ENCODE measurements at regions not wholly inside any gene's neighbourhood (a gene's known extent, or its start where the extent isn't known, plus 50 kb on each side); places are given as distances from the start of the nearest gene placed in this dataset.
"Not testable (repeated sequence)": the region's sequence is repeated elsewhere in the genome, so short reads cannot be mapped to it uniquely, and the experiment has no call there.

- no peak for DNase-seq
These were observed 63.1 kb upstream of the NDN start for GRCh38 chr15:23750179-23750578.

GRCh38 chr15:23750776-23751175 lies 63.7 kb upstream of the NDN start:
- no peak for DNase-seq

- no peak for DNase-seq
These were observed 66.1 kb upstream of the NDN start for GRCh38 chr15:23753248-23753647.

GRCh38 chr15:23758891-23759290 lies 71.8 kb upstream of the NDN start:
- DNase-seq: no peak

GRCh38 chr15:23760024-23760423 lies 72.9 kb upstream of the NDN start:
- DNase-seq: no peak

- no peak for DNase-seq
These were observed 74.3 kb upstream of the NDN start for GRCh38 chr15:23761386-23761785.

- DNase-seq: no peak
These were observed 74.9 kb upstream of the NDN start for GRCh38 chr15:23762026-23762425.

- no peak for DNase-seq
These were observed 75.9 kb upstream of the NDN start for GRCh38 chr15:23763021-23763420.

GRCh38 chr15:23764306-23764705 lies 77.2 kb upstream of the NDN start:
- no peak for DNase-seq

GRCh38 chr15:23764716-23765115 lies 77.6 kb upstream of the NDN start:
- no peak for DNase-seq

- DNase-seq: not testable (repeated sequence)
These were observed 79.7 kb upstream of the NDN start for GRCh38 chr15:23766779-23767178.

- no peak for DNase-seq
These were observed 86.0 kb upstream of the NDN start for GRCh38 chr15:23773093-23773492.

GRCh38 chr15:23787346-23788105 lies 100.4 kb upstream of the NDN start:
- DNase-seq: no peak

- DNase-seq: no peak
These were observed 106.1 kb upstream of the NDN start for GRCh38 chr15:23793191-23793680.

- DNase-seq: no peak
These were observed 110.8 kb upstream of the NDN start for GRCh38 chr15:23797747-23798446.

GRCh38 chr15:23801881-23802280 lies 114.8 kb upstream of the NDN start:
- DNase-seq: peak; percentile 60

- DNase-seq: not testable (repeated sequence)
These were observed 115.9 kb upstream of the NDN start for GRCh38 chr15:23802896-23803435.

GRCh38 chr15:23806980-23807379 lies 119.9 kb upstream of the NDN start:
- DNase-seq: no peak

- no peak for DNase-seq
These were observed 136.4 kb upstream of the NDN start for GRCh38 chr15:23823508-23823907.

- no peak for DNase-seq
These were observed 141.7 kb upstream of the NDN start for GRCh38 chr15:23828786-23829185.

GRCh38 chr15:23835953-23836352 lies 148.8 kb upstream of the NDN start:
- no peak for DNase-seq

- no peak for DNase-seq
These were observed 152.9 kb upstream of the NDN start for GRCh38 chr15:23839893-23840474.

GRCh38 chr15:23846218-23846617 lies 159.1 kb upstream of the NDN start:
- DNase-seq: no peak

- no peak for DNase-seq
These were observed 163.6 kb upstream of the NDN start for GRCh38 chr15:23850666-23851065.

Data from NCI-H2029 (cell line).